Mesendoderm (in vitro differentiated cells): ENCODE measurements at regions not wholly inside any gene's neighbourhood (a gene's known extent, or its start where the extent isn't known, plus 50 kb on each side); places are given as distances from the start of the nearest gene placed in this dataset.

Experiments used
- DNase-seq: peaks from one replicate; pipeline ENCODE4 v3.0.0; 2013
- H2AK5ac ChIP-seq: 2 replicates; pipeline ENCODE4 v1.6.1; 2013; ENCODE audit warnings: low read length, inconsistent platforms
- H2BK120ac ChIP-seq: 2 replicates; pipeline ENCODE4 v1.6.1; 2013; ENCODE audit warnings: low read depth, mild to moderate bottlenecking, low read length, moderate library complexity, mixed read lengths
- H2BK15ac ChIP-seq: replicated peaks from 2 replicates; pipeline ENCODE4 v1.6.1; 2013; ENCODE audit warnings: low read depth, mild to moderate bottlenecking, moderate library complexity
- H2BK5ac ChIP-seq: 2 replicates; pipeline ENCODE4 v1.6.1; 2013; ENCODE audit warnings: low read length, inconsistent platforms
- H3K18ac ChIP-seq: 2 replicates; pipeline ENCODE4 v1.6.1; 2013; ENCODE audit warnings: mild to moderate bottlenecking, low read length, mixed read lengths
- H3K23ac ChIP-seq: one replicate; pipeline ENCODE4 v1.6.1; 2013; ENCODE audit warnings: low read length
- H3K27ac ChIP-seq: 2 replicates; pipeline ENCODE4 v1.5.1; 2013; ENCODE audit warnings: low read depth, mild to moderate bottlenecking, inconsistent platforms, low read length, moderate library complexity
- H3K27me3 ChIP-seq: 2 replicates; pipeline ENCODE4 v1.6.1; 2013; ENCODE audit warnings: low read length, control low read depth, mild to moderate bottlenecking, inconsistent platforms; ENCODE audit not compliant: insufficient read depth, poor library complexity
- H3K36me3 ChIP-seq: 2 replicates; pipeline ENCODE4 v1.6.1; 2013; ENCODE audit warnings: low read length, inconsistent platforms; ENCODE audit not compliant: control insufficient read depth, insufficient read depth
- H3K4ac ChIP-seq: one replicate; pipeline ENCODE4 v1.6.1; 2013; ENCODE audit warnings: low read depth, mild to moderate bottlenecking, low read length, moderate library complexity
- H3K4me1 ChIP-seq: 2 replicates; pipeline ENCODE4 v1.6.1; 2013; ENCODE audit warnings: low read depth, low read length, inconsistent platforms; ENCODE audit not compliant: control insufficient read depth
- H3K4me2 ChIP-seq: 2 replicates; pipeline ENCODE4 v1.6.1; 2013; ENCODE audit warnings: low read length
- H3K4me3 ChIP-seq: 2 replicates; pipeline ENCODE4 v1.5.1; 2013; ENCODE audit warnings: mild to moderate bottlenecking, low read length
- H3K56ac ChIP-seq: one replicate; pipeline ENCODE4 v1.6.1; 2013; ENCODE audit warnings: low read length
- H3K79me1 ChIP-seq: 2 replicates; pipeline ENCODE4 v1.6.1; 2013; ENCODE audit warnings: low read length, inconsistent platforms
- H3K79me2 ChIP-seq: 2 replicates; pipeline ENCODE4 v1.6.1; 2013; ENCODE audit warnings: mild to moderate bottlenecking, low read length; ENCODE audit not compliant: control insufficient read depth, insufficient read depth
- H3K9ac ChIP-seq: 2 replicates; pipeline ENCODE4 v1.6.1; 2013; ENCODE audit warnings: low read length, inconsistent platforms
- H4K5ac ChIP-seq: one replicate; pipeline ENCODE4 v1.6.1; 2013; ENCODE audit warnings: low read length
- H4K8ac ChIP-seq: one replicate; pipeline ENCODE4 v1.6.1; 2013; ENCODE audit warnings: low read depth, mild to moderate bottlenecking, control low read depth, low read length, moderate library complexity
- WGBS: extraction: QIAGEN DNeasy Blood & Tissue Kit; methylation state at CpG from one replicate; pipeline ENCODE4 v1.1.7; 2013; ENCODE audit warnings: low lambda C conversion rate, missing lambda C conversion rate; ENCODE audit not compliant: insufficient coverage; ENCODE audit errors: extremely low coverage; 5-methylcytosine and 5-hydroxymethylcytosine counted together

- Histone ChIP-seq H3K4ac (no peak overlapping the region), H3K79me2 (no peaks in the 10 kb centered on the region), H2BK15ac (peak overlapping the region; percentile 4), H3K56ac (peak overlapping the region; percentile 86), H2BK5ac (no peak overlapping the region), H2BK120ac (peak overlapping the region; percentile 16), H4K8ac (no peak overlapping the region), H3K36me3 (no peaks in the 10 kb centered on the region), H4K5ac (no peak overlapping the region), H3K79me1 (no peaks in the 10 kb centered on the region), H3K4me1 (no peaks in the 10 kb centered on the region), H3K18ac (peak overlapping the region; percentile 8), H3K4me3 (peak overlapping the region; percentile 59), H3K4me2 (peak overlapping the region; percentile 58), H2AK5ac (no peak overlapping the region), H3K23ac (no peak overlapping the region), H3K9ac (peak overlapping the region; percentile 76), H3K27ac (no peak overlapping the region), H3K27me3 (no peaks in the 10 kb centered on the region)
- WGBS: no CpG with 5 or more reads among the region's 67 CpGs
- peak; percentile 84 for DNase-seq
Measured at GRCh38 chr9:107637421-107638420, 148.2 kb upstream of the KLF4 start.

- Histone ChIP-seq H3K4ac (no peak overlapping the region), H3K79me1 (no peaks in the 10 kb centered on the region), H3K36me3 (no peaks in the 10 kb centered on the region), H2BK120ac (no peak overlapping the region), H3K4me3 (no peak overlapping the region), H3K56ac (peak overlapping the region; percentile 86), H2BK15ac (peak overlapping the region; percentile 4), H3K9ac (no peak overlapping the region), H3K18ac (no peak overlapping the region), H3K79me2 (no peaks in the 10 kb centered on the region), H3K4me2 (no peak overlapping the region), H4K8ac (no peak overlapping the region), H3K23ac (no peak overlapping the region), H4K5ac (no peak overlapping the region), H3K27ac (no peak overlapping the region), H2AK5ac (no peak overlapping the region), H2BK5ac (no peak overlapping the region), H3K4me1 (no peaks in the 10 kb centered on the region), H3K27me3 (no peaks in the 10 kb centered on the region)
- WGBS: no CpG with 5 or more reads among the region's 5 CpGs
- no peak for DNase-seq
Measured at GRCh38 chr9:107636571-107637381, 147.2 kb upstream of the KLF4 start.

GRCh38 chr9:107635803-107636174 is 146.2 kb upstream of the KLF4 start:
- no peaks in the 10 kb centered on the region for H3K4me1 ChIP-seq
- no peak overlapping the region for H3K23ac ChIP-seq
- no peak overlapping the region for H2BK15ac ChIP-seq
- WGBS: no CpG with 5 or more reads among the region's 6 CpGs
- no peak overlapping the region for H4K5ac ChIP-seq
- no peak overlapping the region for H2BK5ac ChIP-seq
- no peak overlapping the region for H2BK120ac ChIP-seq
- H4K8ac ChIP-seq: no peak overlapping the region
- H3K4me2 ChIP-seq: no peak overlapping the region
- H3K79me1 ChIP-seq: no peaks in the 10 kb centered on the region
- H3K9ac ChIP-seq: no peak overlapping the region
- no peak overlapping the region for H3K4ac ChIP-seq
- H3K79me2 ChIP-seq: no peaks in the 10 kb centered on the region
- H2AK5ac ChIP-seq: no peak overlapping the region
- H3K18ac ChIP-seq: no peak overlapping the region
- no peak for DNase-seq
- H3K36me3 ChIP-seq: no peaks in the 10 kb centered on the region
- no peaks in the 10 kb centered on the region for H3K27me3 ChIP-seq
- H3K56ac ChIP-seq: no peak overlapping the region
- no peak overlapping the region for H3K27ac ChIP-seq
- no peak overlapping the region for H3K4me3 ChIP-seq

- Histone ChIP-seq H3K36me3 (no peaks in the 10 kb centered on the region), H3K9ac (no peak overlapping the region), H3K79me2 (no peaks in the 10 kb centered on the region), H3K4me1 (no peaks in the 10 kb centered on the region), H2BK15ac (no peak overlapping the region), H4K8ac (no peak overlapping the region), H3K56ac (no peak overlapping the region), H3K18ac (no peak overlapping the region), H3K79me1 (no peaks in the 10 kb centered on the region), H2BK120ac (no peak overlapping the region), H2BK5ac (no peak overlapping the region), H4K5ac (no peak overlapping the region), H3K4me3 (no peak overlapping the region), H3K27ac (no peak overlapping the region), H3K23ac (no peak overlapping the region), H3K4ac (no peak overlapping the region), H2AK5ac (no peak overlapping the region), H3K27me3 (no peaks in the 10 kb centered on the region), H3K4me2 (no peak overlapping the region)
- no CpG with 5 or more reads among the region's 7 CpGs for WGBS
- no peak for DNase-seq
Measured at GRCh38 chr9:107635101-107635802, 145.7 kb upstream of the KLF4 start.

- no peaks in the 10 kb centered on the region for H3K79me1 ChIP-seq
- no peaks in the 10 kb centered on the region for H3K27me3 ChIP-seq
- H2AK5ac ChIP-seq: no peak overlapping the region
- H4K8ac ChIP-seq: no peak overlapping the region
- H3K9ac ChIP-seq: no peak overlapping the region
- no peaks in the 10 kb centered on the region for H3K36me3 ChIP-seq
- H3K79me2 ChIP-seq: no peaks in the 10 kb centered on the region
- H3K4me2 ChIP-seq: no peak overlapping the region
- H4K5ac ChIP-seq: no peak overlapping the region
- no peak overlapping the region for H3K23ac ChIP-seq
- peak overlapping the region; percentile 12 for H3K56ac ChIP-seq
- no peak overlapping the region for H2BK120ac ChIP-seq
- H3K4ac ChIP-seq: no peak overlapping the region
- no peaks in the 10 kb centered on the region for H3K4me1 ChIP-seq
- DNase-seq: no peak
- no peak overlapping the region for H3K4me3 ChIP-seq
- H3K27ac ChIP-seq: no peak overlapping the region
- H2BK15ac ChIP-seq: no peak overlapping the region
- WGBS: no CpG with 5 or more reads among the region's 5 CpGs
- H2BK5ac ChIP-seq: no peak overlapping the region
- H3K18ac ChIP-seq: no peak overlapping the region
Measured at GRCh38 chr9:107633406-107633805, 143.8 kb upstream of the KLF4 start.
